Right atrium auricular region (tissue), 2 donors: ENCODE measurements at regions not wholly inside any gene's neighbourhood (a gene's known extent, or its start where the extent isn't known, plus 50 kb on each side); places are given as distances from the start of the nearest gene placed in this dataset.

Experiments used
- DNase-seq: peaks from one replicate; pipeline ENCODE4 v3.0.0-alpha.2; 2019; ENCODE audit warnings: low spot score
- H3K27ac ChIP-seq, 2 donors: fragments of 200-600 bp; sonication (generic); 1 replicate in 1 of 2; 2 replicates in 1 of 2; pipeline ENCODE4 v1.5.1; 2016 to 2019
- H3K27me3 ChIP-seq, 2 donors: fragments of 200-600 bp; sonication (generic); one replicate each; pipeline versions ENCODE4 v1.5.1 to v1.6.0; 2017 to 2019
- H3K36me3 ChIP-seq: fragments of 200-600 bp; sonication (generic); one replicate; pipeline ENCODE4 v1.5.1; 2016
- H3K4me1 ChIP-seq, 2 donors: fragments of 200-600 bp; sonication (generic); one replicate each; pipeline versions ENCODE4 v1.5.1 to v1.6.0; 2017 to 2019
- H3K4me3 ChIP-seq, 2 donors: fragments of 200-600 bp; sonication (generic); 1 replicate in 1 of 2; 2 replicates in 1 of 2; pipeline ENCODE4 v1.5.1; 2017 to 2019; ENCODE audit warnings: mild to moderate bottlenecking in 1 of 2, moderate library complexity in 1 of 2
- H3K9me3 ChIP-seq, 2 donors: fragments of 200-600 bp; sonication (generic); one replicate each; pipeline ENCODE4 v1.5.1; 2019
- TF ChIP-seq, protein P1 (sequence below), 2 donors: fragments of 200-600 bp; sonication (generic); IDR thresholded peaks; one replicate each; pipeline ENCODE4 v1.5.1; 2019; ENCODE audit warnings: antibody characterized with exemption in 2 of 2

GRCh38 chr15:53462651-53463050, 296.8 kb downstream of the WDR72 start:
- no peaks in the 10 kb centered on the region for H3K4me1 ChIP-seq
- H3K4me3 ChIP-seq = no peak overlapping the region
- H3K36me3 ChIP-seq = no peaks in the 10 kb centered on the region
- H3K9me3 ChIP-seq = peaks cover 0 to 12% of the 10 kb centered on the region in 2 donors
- TF ChIP-seq, protein P1, sequence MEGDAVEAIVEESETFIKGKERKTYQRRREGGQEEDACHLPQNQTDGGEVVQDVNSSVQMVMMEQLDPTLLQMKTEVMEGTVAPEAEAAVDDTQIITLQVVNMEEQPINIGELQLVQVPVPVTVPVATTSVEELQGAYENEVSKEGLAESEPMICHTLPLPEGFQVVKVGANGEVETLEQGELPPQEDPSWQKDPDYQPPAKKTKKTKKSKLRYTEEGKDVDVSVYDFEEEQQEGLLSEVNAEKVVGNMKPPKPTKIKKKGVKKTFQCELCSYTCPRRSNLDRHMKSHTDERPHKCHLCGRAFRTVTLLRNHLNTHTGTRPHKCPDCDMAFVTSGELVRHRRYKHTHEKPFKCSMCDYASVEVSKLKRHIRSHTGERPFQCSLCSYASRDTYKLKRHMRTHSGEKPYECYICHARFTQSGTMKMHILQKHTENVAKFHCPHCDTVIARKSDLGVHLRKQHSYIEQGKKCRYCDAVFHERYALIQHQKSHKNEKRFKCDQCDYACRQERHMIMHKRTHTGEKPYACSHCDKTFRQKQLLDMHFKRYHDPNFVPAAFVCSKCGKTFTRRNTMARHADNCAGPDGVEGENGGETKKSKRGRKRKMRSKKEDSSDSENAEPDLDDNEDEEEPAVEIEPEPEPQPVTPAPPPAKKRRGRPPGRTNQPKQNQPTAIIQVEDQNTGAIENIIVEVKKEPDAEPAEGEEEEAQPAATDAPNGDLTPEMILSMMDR (IDR thresholded peaks at IDR 0.05) = no peak
- DNase-seq = no peak
- H3K27me3 ChIP-seq = no peaks in the 10 kb centered on the region
- no peak overlapping the region for H3K27ac ChIP-seq

DNA sequence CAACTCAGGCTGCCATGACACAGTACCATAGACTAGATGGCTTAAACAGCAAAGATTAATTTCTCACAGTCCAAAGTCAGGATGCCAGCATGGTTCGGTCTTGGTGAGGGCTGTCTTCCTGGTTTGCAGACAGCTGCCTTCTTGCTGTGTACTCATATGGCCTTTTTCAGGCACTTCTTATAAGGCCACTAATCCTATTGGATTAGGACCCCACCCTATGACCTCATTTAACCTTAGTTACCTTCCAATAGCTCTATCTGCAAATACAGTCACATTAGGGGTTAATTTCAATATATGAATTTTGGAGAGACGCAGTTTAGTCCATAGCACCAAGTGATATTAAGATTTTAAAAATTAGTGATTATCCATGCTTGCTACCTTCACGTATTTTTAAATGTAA, 297.8 kb downstream of the WDR72 start:
- no peak overlapping the region for H3K4me3 ChIP-seq
- H3K27me3 ChIP-seq = no peaks in the 10 kb centered on the region
- no peak for DNase-seq
- no peak overlapping the region for H3K27ac ChIP-seq
- H3K4me1 ChIP-seq = no peaks in the 10 kb centered on the region
- no peaks in the 10 kb centered on the region for H3K36me3 ChIP-seq
- H3K9me3 ChIP-seq = peaks cover 0 to 12% of the 10 kb centered on the region in 2 donors
- TF ChIP-seq, protein P1 (IDR thresholded peaks at IDR 0.05) = no peak

GRCh38 chr15:53458736-53459135, 300.7 kb downstream of the WDR72 start:
- TF ChIP-seq, protein P1 (IDR thresholded peaks at IDR 0.05) = no peak
- DNase-seq = no peak

GRCh38 chr15:53457479-53457878, 302.0 kb downstream of the WDR72 start:
- Histone ChIP-seq H3K9me3 (peaks cover 0 to 12% of the 10 kb centered on the region in 2 donors), H3K36me3 (no peaks in the 10 kb centered on the region), H3K27ac (no peak overlapping the region), H3K4me3 (no peak overlapping the region), H3K27me3 (no peaks in the 10 kb centered on the region), H3K4me1 (no peaks in the 10 kb centered on the region)
- DNase-seq = no peak
- TF ChIP-seq, protein P1 (IDR thresholded peaks at IDR 0.05) = no peak

More at GRCh38 chr15:53458736-53459135, 300.7 kb downstream of the WDR72 start:
- no peak overlapping the region for H3K4me3 ChIP-seq
- H3K27me3 ChIP-seq = no peaks in the 10 kb centered on the region
- no peaks in the 10 kb centered on the region for H3K36me3 ChIP-seq
- no peaks in the 10 kb centered on the region for H3K4me1 ChIP-seq
- peaks cover 0 to 12% of the 10 kb centered on the region in 2 donors for H3K9me3 ChIP-seq
- H3K27ac ChIP-seq = no peak overlapping the region

DNA sequence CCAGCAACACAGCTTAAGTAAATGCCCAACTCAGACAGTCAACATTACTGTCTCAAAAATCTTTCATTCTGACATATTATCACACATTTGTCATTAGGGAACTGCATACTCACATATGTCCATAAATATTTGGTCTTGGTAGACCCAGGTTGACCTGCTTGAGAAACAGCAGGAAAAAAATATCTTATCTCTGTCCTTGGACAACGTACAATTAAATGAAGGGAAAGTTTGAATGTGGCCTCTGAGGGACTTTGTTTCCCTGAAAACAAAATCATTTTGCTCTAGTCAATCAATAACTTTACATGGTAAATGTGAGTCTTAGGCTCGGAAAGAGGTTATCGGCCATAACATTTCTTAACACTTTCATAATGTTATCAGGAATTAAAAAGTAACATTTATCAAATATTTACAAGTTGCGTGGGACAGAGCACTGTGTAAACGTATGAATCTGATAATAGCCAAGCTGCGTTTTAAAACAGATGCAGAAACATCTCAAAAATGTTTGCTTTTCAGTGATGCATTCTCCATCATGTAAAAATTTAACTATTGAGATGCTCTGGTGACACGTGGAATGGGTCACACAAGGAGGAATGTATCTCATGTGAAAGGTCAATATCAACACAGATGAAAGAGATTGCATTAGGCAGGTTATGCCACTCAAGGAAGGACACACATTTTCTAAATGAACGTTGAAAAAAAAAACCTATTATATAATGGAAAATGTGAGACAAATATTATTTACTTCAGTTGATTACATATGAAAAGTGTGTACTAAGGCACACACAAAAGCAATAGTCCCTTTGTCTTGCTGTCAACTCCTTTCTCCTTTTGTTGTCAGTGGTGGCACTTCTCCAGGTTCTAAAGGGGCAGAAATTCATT, 304.4 kb downstream of the WDR72 start:
- Histone ChIP-seq H3K4me3 (no peak overlapping the region), H3K9me3 (no peaks in the 10 kb centered on the region), H3K36me3 (no peaks in the 10 kb centered on the region), H3K27ac (no peak overlapping the region), H3K27me3 (no peaks in the 10 kb centered on the region), H3K4me1 (no peaks in the 10 kb centered on the region)
- TF ChIP-seq, protein P1 (IDR thresholded peaks at IDR 0.05) = no peak
- DNase-seq = no peak

GRCh38 chr15:53454535-53454842, 305.0 kb downstream of the WDR72 start:
- H3K36me3 ChIP-seq = no peaks in the 10 kb centered on the region
- no peaks in the 10 kb centered on the region for H3K27me3 ChIP-seq
- H3K4me3 ChIP-seq = no peak overlapping the region
- H3K9me3 ChIP-seq = no peaks in the 10 kb centered on the region
- no peak overlapping the region for H3K27ac ChIP-seq
- H3K4me1 ChIP-seq = no peaks in the 10 kb centered on the region
- TF ChIP-seq, protein P1 (IDR thresholded peaks at IDR 0.05) = no peak
- no peak for DNase-seq
